Psoas muscle (tissue), 7 donors: ENCODE measurements at regions not wholly inside any gene's neighbourhood (a gene's known extent, or its start where the extent isn't known, plus 50 kb on each side); places are given as distances from the start of the nearest gene placed in this dataset.
A peak's percentile ranks its signal among the peaks of the same experiment; 100 is the strongest.

Experiments used
- ATAC-seq, 4 donors: fragments of 200-7000 bp; cut with Tn5 transposase; one replicate each; pipeline ENCODE4 v1.9.1; 2020; ENCODE audit warnings: moderate library complexity in 3 of 4, mild to moderate bottlenecking in 2 of 4
- DNase-seq, 2 donors: peaks; one replicate each; pipeline ENCODE4 v3.0.0-alpha.2; 2020
- H3K27ac ChIP-seq: fragments of 200-600 bp; one replicate; pipeline ENCODE4 v1.8.0; 2022
- H3K27me3 ChIP-seq, 3 donors: fragments of 200-600 bp in 1 of 3; one replicate each; pipeline versions ENCODE4 v1.6.1 to v1.8.0; 2013 to 2022; ENCODE audit warnings: low read length in 2 of 3, mild to moderate bottlenecking in 2 of 3, moderate library complexity in 1 of 3; ENCODE audit not compliant: insufficient read depth in 3 of 3
- H3K36me3 ChIP-seq, 2 donors: fragments of 200-600 bp in 1 of 2; one replicate each; pipeline versions ENCODE4 v1.6.1 to v1.8.0; 2013 to 2022; ENCODE audit warnings: low read depth in 1 of 2, mild to moderate bottlenecking in 1 of 2, moderate library complexity in 1 of 2; ENCODE audit not compliant: insufficient read depth in 1 of 2
- H3K4me1 ChIP-seq: fragments of 200-600 bp; one replicate; pipeline ENCODE4 v1.8.0; 2022
- H3K4me3 ChIP-seq: fragments of 200-600 bp; one replicate; pipeline ENCODE4 v1.8.0; 2022; ENCODE audit warnings: mild to moderate bottlenecking
- H3K9me3 ChIP-seq: fragments of 200-600 bp; one replicate; pipeline ENCODE4 v1.8.0; 2022
- CTCF ChIP-seq: fragments of 200-600 bp; IDR thresholded peaks from one replicate; pipeline ENCODE4 v1.8.0; 2022; ENCODE audit warnings: antibody characterized with exemption
- WGBS, 3 donors: extraction: QIAGEN DNeasy Blood & Tissue Kit; methylation state at CpG; one replicate each; pipeline versions ENCODE4 v1.1.6 to v1.1.7; 2013; 5-methylcytosine and 5-hydroxymethylcytosine counted together
- intact Hi-C, 2 donors: fragments of 100-400 bp; cut with DNase I; formaldehyde crosslinking; loops; one replicate each; pipeline versions ENCODE4 v1.11.0 to v1.14.2; 2022
- donor health status: healthy with polysubstance abuse.
- donor health status: DM: no; HTN: no; CAD: no; lungs with moderate emphysema.
- donor health status: Bipolar disorder and iron deficiency.
- donor health status: healthy.
- donor health status: DM: yes; HTN: yes; CAD: no.
- donor health status: DM: no; HTN: no; CAD: no.
- donor health status: DM: yes; HTN: yes; CAD: no.

DNA sequence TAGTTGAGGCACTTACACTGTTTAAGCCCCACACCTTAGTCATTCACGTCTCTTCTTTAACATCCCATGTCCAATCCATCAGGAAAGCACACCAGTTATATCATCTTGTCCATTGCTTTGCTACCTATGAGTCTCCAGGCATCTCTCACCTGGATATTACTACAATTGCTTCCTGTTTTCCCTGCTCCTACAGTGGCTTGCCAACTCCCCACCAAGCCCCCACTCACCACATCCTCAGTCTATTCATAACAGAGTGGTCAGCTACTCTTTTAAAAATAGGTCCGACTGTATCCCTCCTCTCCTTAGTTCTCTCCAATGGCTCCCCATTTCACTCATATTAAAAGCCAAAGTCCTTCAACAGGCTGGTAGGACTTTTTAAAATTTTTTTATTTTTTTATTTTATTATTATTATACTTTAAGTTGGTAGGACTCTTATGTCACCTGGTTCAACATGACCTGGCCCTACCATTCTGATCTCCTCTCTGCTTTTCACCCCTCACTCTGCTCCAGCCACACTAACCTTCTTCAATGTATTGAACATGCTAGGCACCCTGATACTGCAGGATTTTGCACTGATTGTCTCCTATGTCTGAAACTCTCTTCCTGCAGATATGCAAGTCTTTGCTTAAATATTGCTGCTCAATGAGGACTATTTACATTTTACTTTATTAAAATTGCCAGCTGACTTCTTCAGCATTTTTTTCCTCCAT lies 253.2 kb downstream of the CYRIA start:
- no peak for ATAC-seq
- peaks cover 0 to 3% (median 0%) of the 10 kb centered on the region in 3 donors for H3K27me3 ChIP-seq
- H3K9me3 ChIP-seq = no peaks in the 10 kb centered on the region
- 87 to 92% (median 91%) methylated on average over 2 of the region's 2 CpGs for WGBS, 3 donors
- H3K4me1 ChIP-seq = peaks cover 13% of the 10 kb centered on the region
- H3K36me3 ChIP-seq = no peaks in the 10 kb centered on the region
- peak overlapping the region; percentile 81 for H3K27ac ChIP-seq
- no peak overlapping the region for H3K4me3 ChIP-seq
- intact Hi-C loops = no loop called here
- no peak for TF ChIP-seq CTCF
- DNase-seq = no peak

DNA sequence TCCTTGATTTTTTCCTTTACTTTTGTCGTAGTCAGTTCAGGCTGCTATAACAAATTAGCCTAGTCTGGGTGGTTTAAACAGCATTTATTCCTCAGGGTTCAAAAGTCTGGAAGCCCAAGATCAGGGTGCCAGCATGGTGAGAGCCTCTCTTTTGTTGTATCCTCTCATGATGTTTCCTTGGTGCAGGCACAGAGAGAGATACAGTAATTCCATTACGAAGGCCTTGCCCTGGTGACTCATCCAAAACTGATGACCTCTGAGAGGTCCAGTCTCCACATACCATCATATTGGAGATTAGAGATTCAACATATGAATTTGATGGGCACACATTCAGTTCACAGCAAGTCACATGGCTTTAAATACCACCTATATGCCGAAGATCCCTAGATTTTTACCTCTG lies 253.8 kb downstream of the CYRIA start:
- Histone ChIP-seq H3K9me3 (no peaks in the 10 kb centered on the region), H3K4me3 (no peak overlapping the region), H3K27ac (no peak overlapping the region), H3K27me3 (peaks cover 0 to 3% (median 0%) of the 10 kb centered on the region in 3 donors), H3K4me1 (peaks cover 15% of the 10 kb centered on the region), H3K36me3 (no peaks in the 10 kb centered on the region)
- intact Hi-C loops = no loop called here
- no peak for TF ChIP-seq CTCF
- DNase-seq = no peak
- 90 to 91% (median 90%) methylated on average over 3 of the region's 3 CpGs for WGBS, 3 donors
- ATAC-seq = no peak

- no peak overlapping the region for H3K4me3 ChIP-seq
- no peaks in the 10 kb centered on the region for H3K36me3 ChIP-seq
- H3K27me3 ChIP-seq = peaks cover 0 to 3% (median 0%) of the 10 kb centered on the region in 3 donors
- H3K27ac ChIP-seq = no peak overlapping the region
- ATAC-seq (no peak), DNase-seq (no peak)
- WGBS, 3 donors = 97 to 98% (median 98%) methylated on average over 3 of the region's 3 CpGs
- H3K4me1 ChIP-seq = peaks cover 15% of the 10 kb centered on the region
- intact Hi-C loops = no loop called here
- H3K9me3 ChIP-seq = no peaks in the 10 kb centered on the region
- TF ChIP-seq CTCF = no peak
These were observed 255.8 kb downstream of the CYRIA start for GRCh38 chr2:16409849-16410248.

DNA sequence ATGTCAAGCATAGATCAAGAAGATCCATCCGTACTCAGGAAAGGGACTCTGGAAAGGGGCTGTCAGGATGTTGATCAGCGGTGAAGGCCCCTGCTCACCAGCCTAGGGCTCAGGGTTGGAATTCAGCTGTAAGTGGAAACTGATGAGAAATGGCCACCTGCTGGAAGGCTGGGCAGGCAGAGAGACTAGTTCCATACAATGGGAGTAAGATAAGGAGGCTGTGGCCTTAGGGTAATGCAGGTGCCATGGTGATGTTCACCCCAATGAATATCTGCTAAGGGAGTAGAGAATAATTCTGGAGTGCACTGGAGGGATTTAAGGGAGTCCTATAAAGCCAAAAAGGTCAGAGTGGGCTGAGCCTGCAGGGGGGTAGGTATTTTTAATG lies 256.6 kb downstream of the CYRIA start:
- no peaks in the 10 kb centered on the region for H3K36me3 ChIP-seq
- peaks cover 0 to 3% (median 0%) of the 10 kb centered on the region in 3 donors for H3K27me3 ChIP-seq
- no peak overlapping the region for H3K27ac ChIP-seq
- H3K9me3 ChIP-seq = no peaks in the 10 kb centered on the region
- H3K4me1 ChIP-seq = peaks cover 14% of the 10 kb centered on the region
- 70 to 92% (median 91%) methylated on average over 2 of the region's 2 CpGs for WGBS, 3 donors
- no peak overlapping the region for H3K4me3 ChIP-seq
- no peak for TF ChIP-seq CTCF
- ATAC-seq (no peak), DNase-seq (no peak)
- intact Hi-C loops = no loop called here
